ENCODE measurements at regions not wholly inside any gene's neighbourhood (a gene's known extent, or its start where the extent isn't known, plus 50 kb on each side); places are given as distances from the start of the nearest gene placed in this dataset.

GRCh38 chr5:124456249-124456648, 290.2 kb downstream of the ZNF608 start:
- DNase-seq: peak; percentile 86

GRCh38 chr5:124454081-124454480, 292.4 kb downstream of the ZNF608 start:
- peak; percentile 22 for DNase-seq

- DNase-seq: peak; percentile 89
Observed at GRCh38 chr5:124453221-124454051, 293.0 kb downstream of the ZNF608 start.

- no peak for DNase-seq
Observed at GRCh38 chr5:124452412-124452811, 294.0 kb downstream of the ZNF608 start.

GRCh38 chr5:124451721-124452383, 294.6 kb downstream of the ZNF608 start:
- no peak for DNase-seq

GRCh38 chr5:124446120-124446519, 300.3 kb downstream of the ZNF608 start:
- no peak for DNase-seq

- no peak for DNase-seq
Observed at GRCh38 chr5:124445070-124445619, 301.3 kb downstream of the ZNF608 start.

- no peak for DNase-seq
Observed at GRCh38 chr5:124444147-124444775, 302.2 kb downstream of the ZNF608 start.

GRCh38 chr5:124440471-124440870, 306.0 kb downstream of the ZNF608 start:
- no peak for DNase-seq

GRCh38 chr5:124439609-124440008, 306.8 kb downstream of the ZNF608 start:
- no peak for DNase-seq

- no peak for DNase-seq
Observed at GRCh38 chr5:124438903-124439281, 307.5 kb downstream of the ZNF608 start.

- no peak for DNase-seq
Observed at GRCh38 chr5:124438026-124438902, 308.2 kb downstream of the ZNF608 start.

- peak; percentile 50 for DNase-seq
Observed at GRCh38 chr5:124436294-124436693, 310.1 kb downstream of the ZNF608 start.

GRCh38 chr5:124433170-124433569, 313.3 kb downstream of the ZNF608 start:
- DNase-seq: no peak

- DNase-seq: no peak
Observed at GRCh38 chr5:124421584-124421983, 324.9 kb downstream of the ZNF608 start.

GRCh38 chr5:124420952-124421351, 325.5 kb downstream of the ZNF608 start:
- no peak for DNase-seq

- no peak for DNase-seq
Observed at GRCh38 chr5:124419531-124419930, 326.9 kb downstream of the ZNF608 start.

- no peak for DNase-seq
Observed at GRCh38 chr5:124418390-124418789, 328.0 kb downstream of the ZNF608 start.

GRCh38 chr5:124417196-124417595, 329.2 kb downstream of the ZNF608 start:
- no peak for DNase-seq

- DNase-seq: no peak
Observed at GRCh38 chr5:124416627-124417026, 329.8 kb downstream of the ZNF608 start.

- no peak for DNase-seq
Observed at GRCh38 chr5:124414973-124415372, 331.5 kb downstream of the ZNF608 start.

Data from fibroblast of skin of right quadriceps (primary cell).